HCT116 (cell line): ENCODE measurements at regions not wholly inside any gene's neighbourhood (a gene's known extent, or its start where the extent isn't known, plus 50 kb on each side); places are given as distances from the start of the nearest gene placed in this dataset.

ENCODE experiments used
- ATAC-seq: fragments of 200-7000 bp; cut with Tn5 transposase; 2 replicates; pipeline ENCODE4 v1.9.1; 2020; ENCODE audit warnings: mild to moderate bottlenecking, moderate library complexity
- BruUV-seq: library from RNA; stranded (reverse); fragments of 400-500 nt; replicated peaks from 2 replicates; lab custom pipeline; 2021; lab: Mats Ljungman, UMichigan
- CTCF ChIA-PET: fragments of 300-600 bp; sonication (Branson Sonifier 250); formaldehyde crosslinking; loops from one replicate; lab custom pipeline; 2021; ENCODE audit warnings: antibody characterized with exemption; lab: Charles Lee
- POLR2A ChIA-PET: fragments of 300-600, 350-600 bp; sonication (Branson Sonifier 250); formaldehyde crosslinking; loops from one replicate; lab custom pipeline; 2021; ENCODE audit warnings: antibody characterized with exemption; lab: Charles Lee
- RAD21 ChIA-PET, 2 experiments: fragments of 300-600 bp; sonication (Branson Sonifier 250); formaldehyde crosslinking; loops; one replicate each; lab custom pipeline; 2023; ENCODE audit warnings: low total read pairs in 2 of 2; ENCODE audit not compliant: uncharacterized antibody in 2 of 2, unreplicated experiment in 2 of 2, low non-redundant PET in 1 of 2; lab: Charles Lee
- DNase-seq: peaks from one replicate; pipeline ENCODE4 v3.0.0-alpha.2; 2010; ENCODE audit warnings: low read depth, low spot score
- H2AFZ ChIP-seq: fragments of 200-600 bp; shearing (Covaris generic), sonication (generic); 2 replicates; pipeline ENCODE4 v1.6.1; 2017; ENCODE audit warnings: low read depth, mixed run types, mixed read lengths, antibody characterized with exemption, low read length; ENCODE audit not compliant: poor library complexity, severe bottlenecking
- H3K27ac ChIP-seq: 2 replicates; pipeline ENCODE4 v1.5.1; 2012; ENCODE audit warnings: low read depth, low read length
- H3K27me3 ChIP-seq: fragments of 200-600 bp; sonication (generic); 2 replicates; pipeline ENCODE4 v1.6.1; 2016; ENCODE audit warnings: mixed run types, low read length, mixed read lengths; ENCODE audit not compliant: insufficient read depth
- H3K36me3 ChIP-seq, 2 experiments: fragments of 200-500 bp in 1 of 2; fragments of 200-600 bp in 1 of 2; sonication (Bioruptor generic) in 1 of 2; sonication (generic) in 1 of 2; 2 replicates each; pipeline versions ENCODE4 v1.5.1 to v1.6.1; 2014 to 2016; ENCODE audit warnings: low read length in 2 of 2, inconsistent platforms in 1 of 2, mixed read lengths in 1 of 2, mixed run types in 1 of 2; ENCODE audit not compliant: insufficient read depth in 2 of 2, control insufficient read depth in 1 of 2
- H3K4me1 ChIP-seq, 2 experiments: fragments of 200-600 bp in 1 of 2; sonication (generic) in 1 of 2; 2 replicates each; pipeline versions ENCODE4 v1.5.1 to v1.6.1; 2012 to 2017; ENCODE audit warnings: low read length in 2 of 2, inconsistent platforms in 1 of 2, mild to moderate bottlenecking in 1 of 2, mixed read lengths in 1 of 2, mixed run types in 1 of 2, moderate library complexity in 1 of 2; ENCODE audit not compliant: insufficient read depth in 2 of 2, control insufficient read depth in 1 of 2
- H3K4me2 ChIP-seq: fragments of 200-600 bp; sonication (generic); 2 replicates; pipeline ENCODE4 v1.6.1; 2017; ENCODE audit warnings: mixed run types, low read length, mixed read lengths
- H3K4me3 ChIP-seq, 2 experiments: fragments of 200-600 bp in 1 of 2; sonication (generic) in 1 of 2; replicated peaks in 1 of 2; 2 replicates each; pipeline ENCODE4 v1.5.1; 2011 to 2016; ENCODE audit warnings: low read length in 2 of 2, control low read depth in 1 of 2, low read depth in 1 of 2, mild to moderate bottlenecking in 1 of 2, mixed read lengths in 1 of 2, mixed run types in 1 of 2
- H3K79me2 ChIP-seq: fragments of 200-600 bp; sonication (generic); 2 replicates; pipeline ENCODE4 v1.6.1; 2017; ENCODE audit warnings: mild to moderate bottlenecking, mixed run types, low read length, moderate library complexity, mixed read lengths; ENCODE audit not compliant: insufficient read depth
- H3K9ac ChIP-seq: fragments of 200-600 bp; sonication (generic); 2 replicates; pipeline ENCODE4 v1.6.1; 2016; ENCODE audit warnings: low read length, mixed read lengths
- H3K9me2 ChIP-seq: fragments of 200-600 bp; sonication (generic), shearing (Covaris generic); 2 replicates; pipeline ENCODE4 v1.6.1; 2017; ENCODE audit warnings: mixed run types, mild to moderate bottlenecking, moderate library complexity; ENCODE audit not compliant: insufficient read depth
- H3K9me3 ChIP-seq, 2 experiments: fragments of 200-500 bp in 1 of 2; fragments of 200-600 bp in 1 of 2; sonication (Bioruptor generic) in 1 of 2; sonication (generic) in 1 of 2; 2 replicates each; pipeline ENCODE4 v1.6.1; 2014 to 2017; ENCODE audit warnings: low read length in 2 of 2, mixed read lengths in 2 of 2, inconsistent platforms in 1 of 2, low read depth in 1 of 2, mild to moderate bottlenecking in 1 of 2, mixed run types in 1 of 2, moderate library complexity in 1 of 2; ENCODE audit not compliant: control insufficient read depth in 1 of 2, insufficient read depth in 1 of 2
- H4K20me1 ChIP-seq: fragments of 200-600 bp; sonication (generic), shearing (Covaris generic); 2 replicates; pipeline ENCODE4 v1.6.1; 2017; ENCODE audit warnings: mixed run types, mild to moderate bottlenecking, moderate library complexity; ENCODE audit not compliant: insufficient read depth
- ATF3 ChIP-seq: IDR thresholded peaks from 2 replicates; pipeline ENCODE4 v1.6.1; 2012
- CBX3 ChIP-seq: IDR thresholded peaks from 2 replicates; pipeline ENCODE4 v1.6.1; 2012; ENCODE audit warnings: low read depth
- CTCF ChIP-seq, 3 experiments: fragments of 200-600 bp in 1 of 3; sonication (generic) in 1 of 3; IDR thresholded peaks in 2 of 3; conservative IDR thresholded peaks in 1 of 3; 2 replicates each; pipeline ENCODE4 v1.5.1; 2012 to 2017; ENCODE audit warnings: low read depth in 2 of 3, low read length in 2 of 3, antibody characterized with exemption in 1 of 3, borderline replicate concordance in 1 of 3, control low read depth in 1 of 3, mild to moderate bottlenecking in 1 of 3, mixed read lengths in 1 of 3, mixed run types in 1 of 3, moderate library complexity in 1 of 3; ENCODE audit not compliant: insufficient read depth in 1 of 3
- EGR1 ChIP-seq: IDR thresholded peaks from 2 replicates; pipeline ENCODE4 v1.6.1; 2012; ENCODE audit warnings: low read depth
- ELF1 ChIP-seq: IDR thresholded peaks from 2 replicates; pipeline ENCODE4 v1.6.1; 2012; ENCODE audit warnings: low read depth, borderline replicate concordance
- EZH2 ChIP-seq: fragments of 200-600 bp; sonication (generic); IDR thresholded peaks from 2 replicates; pipeline ENCODE4 v1.6.1; 2017; ENCODE audit warnings: antibody characterized with exemption, mixed run types
- EZH2phosphoT487 ChIP-seq: fragments of 200-600 bp; IDR thresholded peaks from 2 replicates; pipeline ENCODE4 v1.6.1; 2018; ENCODE audit warnings: antibody characterized with exemption, borderline replicate concordance
- FOSL1 ChIP-seq: IDR thresholded peaks from 2 replicates; pipeline ENCODE4 v1.6.1; 2012; ENCODE audit warnings: low read depth
- MAX ChIP-seq: IDR thresholded peaks from 2 replicates; pipeline ENCODE4 v1.6.1; 2012
- POLR2A ChIP-seq: IDR thresholded peaks from 2 replicates; pipeline ENCODE4 v1.7.0; 2011; ENCODE audit warnings: borderline replicate concordance; ENCODE audit not compliant: insufficient read depth, insufficient read length; ENCODE audit errors: extremely low read depth
- RAD21 ChIP-seq: IDR thresholded peaks from 2 replicates; pipeline ENCODE4 v1.6.1; 2012; ENCODE audit warnings: low read depth, mild to moderate bottlenecking
- REST ChIP-seq: IDR thresholded peaks from 2 replicates; pipeline ENCODE4 v1.6.1; 2012; ENCODE audit warnings: low read depth
- SIN3A ChIP-seq: IDR thresholded peaks from 2 replicates; pipeline ENCODE4 v1.6.1; 2012; ENCODE audit warnings: low read depth
- SP1 ChIP-seq: IDR thresholded peaks from 2 replicates; pipeline ENCODE4 v1.6.1; 2012; ENCODE audit warnings: low read depth
- SRF ChIP-seq: IDR thresholded peaks from 2 replicates; pipeline ENCODE4 v1.6.1; 2012; ENCODE audit warnings: low read depth
- YY1 ChIP-seq: IDR thresholded peaks from 2 replicates; pipeline ENCODE4 v1.6.1; 2011; ENCODE audit warnings: low read length, low read depth, moderate library complexity, mild to moderate bottlenecking; ENCODE audit not compliant: insufficient replicate concordance; ENCODE audit errors: extremely low read depth
- ZFX ChIP-seq: fragments of 450-650 bp; IDR thresholded peaks from 2 replicates; pipeline ENCODE4 v1.6.1; 2017
- ZNF274 ChIP-seq: fragments of 200-500 bp; sonication (Bioruptor generic); IDR thresholded peaks from 2 replicates; pipeline ENCODE4 v1.6.1; 2014; ENCODE audit warnings: mild to moderate bottlenecking, low read depth, low read length, inconsistent platforms
- intact Hi-C: fragments of 100-400 bp; cut with micrococcal nuclease; formaldehyde crosslinking; loops from 2 replicates; pipeline ENCODE4 v1.10.0; 2022

- Histone ChIP-seq H3K79me2 (no peaks in the 10 kb centered on the region), H4K20me1 (no peaks in the 10 kb centered on the region), H3K4me1 (no peaks in the 10 kb centered on the region), H3K9me3 (no peaks in the 10 kb centered on the region), H3K4me3 (no peak overlapping the region), H3K4me2 (no peak overlapping the region), H3K27me3 (no peaks in the 10 kb centered on the region), H3K27ac (no peak overlapping the region), H2AFZ (no peak overlapping the region), H3K9me2 (no peaks in the 10 kb centered on the region), H3K36me3 (no peaks in the 10 kb centered on the region), H3K9ac (no peak overlapping the region)
- CTCF ChIA-PET = no interaction called here
- POLR2A ChIA-PET = no interaction called here
- RAD21 ChIA-PET = no interaction called here
- intact Hi-C loops = no loop called here
- BruUV-seq = no TSS peak
- TF ChIP-seq POLR2A = no peak
- no peak for TF ChIP-seq RAD21
- TF ChIP-seq ELF1 = no peak
- no peak for TF ChIP-seq EGR1
- no peak for TF ChIP-seq EZH2
- TF ChIP-seq YY1 = no peak
- TF ChIP-seq, all 23 proteins: peak for 0
- ATAC-seq = no peak
- no peak for DNase-seq
These were observed 108.1 kb downstream of the TM2D1 start for GRCh38 chr1:61616830-61617229.

GRCh38 chr1:61612602-61613001 lies 112.3 kb downstream of the TM2D1 start:
- Histone ChIP-seq H3K4me3 (no peak overlapping the region), H3K36me3 (no peaks in the 10 kb centered on the region), H3K9ac (no peak overlapping the region), H2AFZ (no peak overlapping the region), H3K27ac (no peak overlapping the region), H3K79me2 (no peaks in the 10 kb centered on the region), H3K9me2 (no peaks in the 10 kb centered on the region), H3K9me3 (no peaks in the 10 kb centered on the region), H4K20me1 (no peaks in the 10 kb centered on the region), H3K27me3 (no peaks in the 10 kb centered on the region), H3K4me1 (no peaks in the 10 kb centered on the region), H3K4me2 (no peak overlapping the region)
- ChIA-PET CTCF (no interaction called here), POLR2A (no interaction called here), RAD21 (no interaction called here)
- intact Hi-C loops = no loop called here
- ATAC-seq (no peak), DNase-seq (no peak)
- BruUV-seq = no TSS peak
- no peak for TF ChIP-seq SIN3A
- TF ChIP-seq SRF = no peak
- no peak for TF ChIP-seq ZFX
- no peak for TF ChIP-seq MAX
- TF ChIP-seq REST = no peak
- no peak for TF ChIP-seq EZH2phosphoT487
- no peak for TF ChIP-seq RAD21
- TF ChIP-seq YY1 = no peak
- TF ChIP-seq CBX3 = no peak
- TF ChIP-seq EZH2 = no peak
- no peak for TF ChIP-seq CTCF (IDR thresholded peaks at IDR 0.05 in 2 of 3, conservative IDR thresholded peaks at IDR 0.05 in 1 of 3; ENCODE audit: borderline replicate concordance in 1 of 3, insufficient read depth in 1 of 3, low read depth in 2 of 3, low read length in 2 of 3)
- no peak for TF ChIP-seq SP1
- TF ChIP-seq ATF3 = no peak
- no peak for TF ChIP-seq FOSL1
- no peak for TF ChIP-seq EGR1
- TF ChIP-seq ZNF274 = no peak
